ENCODE measurements at regions not wholly inside any gene's neighbourhood (a gene's known extent, or its start where the extent isn't known, plus 50 kb on each side); places are given as distances from the start of the nearest gene placed in this dataset.

GRCh38 chr7:15041226-15041625 lies 138.7 kb upstream of the DGKB start:
- H3K9me3 ChIP-seq (ENCODE audit: low read length): no peaks in the 10 kb centered on the region
- ChIA-PET CTCF (ENCODE audit: unreplicated experiment) (no interaction called here), POLR2A (no interaction called here)
- no peak overlapping the region for H2AFZ ChIP-seq (ENCODE audit: low read length)
- no peak overlapping the region for H3K4me2 ChIP-seq (ENCODE audit: low read length)
- BruUV-seq (replicated peaks): no TSS peak
- TF ChIP-seq CTCF (conservative IDR thresholded peaks at IDR 0.05; ENCODE audit: low read length) (no peak), EZH2phosphoT487 (IDR thresholded peaks at IDR 0.05; ENCODE audit: borderline replicate concordance, low read depth, low read length) (no peak)
- H3K27ac ChIP-seq (ENCODE audit: low read depth, low read length, poor library complexity, severe bottlenecking): no peak overlapping the region
- H3K4me1 ChIP-seq (ENCODE audit: insufficient read depth, low read length, poor library complexity, severe bottlenecking): no peaks in the 10 kb centered on the region
- H3K36me3 ChIP-seq (ENCODE audit: insufficient read depth, low read length): no peaks in the 10 kb centered on the region
- no peak overlapping the region for H3K4me3 ChIP-seq (ENCODE audit: low read depth, low read length, poor library complexity, severe bottlenecking)
- no peaks in the 10 kb centered on the region for H4K20me1 ChIP-seq (ENCODE audit: insufficient read depth, low read length)
- no peaks in the 10 kb centered on the region for H3K79me2 ChIP-seq (ENCODE audit: insufficient read depth, low read depth, low read length)
- no peak for DNase-seq (ENCODE audit: low spot score)
- H3K9me2 ChIP-seq (ENCODE audit: insufficient read depth, low read length): no peaks in the 10 kb centered on the region
- intact Hi-C loops (cut with micrococcal nuclease; ENCODE audit: unreplicated experiment): no loop called here

- no peak for DNase-seq (ENCODE audit: low spot score)
- no peak for TF ChIP-seq EZH2phosphoT487 (IDR thresholded peaks at IDR 0.05; ENCODE audit: borderline replicate concordance, low read depth, low read length)
- TF ChIP-seq CTCF (conservative IDR thresholded peaks at IDR 0.05; ENCODE audit: low read length): no peak
- H4K20me1 ChIP-seq (ENCODE audit: insufficient read depth, low read length): no peaks in the 10 kb centered on the region
- no peak overlapping the region for H3K4me3 ChIP-seq (ENCODE audit: low read depth, low read length, poor library complexity, severe bottlenecking)
- H3K79me2 ChIP-seq (ENCODE audit: insufficient read depth, low read depth, low read length): no peaks in the 10 kb centered on the region
- no peaks in the 10 kb centered on the region for H3K4me1 ChIP-seq (ENCODE audit: insufficient read depth, low read length, poor library complexity, severe bottlenecking)
- H3K27ac ChIP-seq (ENCODE audit: low read depth, low read length, poor library complexity, severe bottlenecking): no peak overlapping the region
- no peaks in the 10 kb centered on the region for H3K36me3 ChIP-seq (ENCODE audit: insufficient read depth, low read length)
- POLR2A ChIA-PET: interaction anchor here (0.6 kb wide), 1 partner anchor 1095 kb away, joined by 3 read pairs; no protein-coding TSS in a partner anchor
- H2AFZ ChIP-seq (ENCODE audit: low read length): no peak overlapping the region
- H3K9me2 ChIP-seq (ENCODE audit: insufficient read depth, low read length): no peaks in the 10 kb centered on the region
- no TSS peak for BruUV-seq (replicated peaks)
- H3K9me3 ChIP-seq (ENCODE audit: low read length): no peaks in the 10 kb centered on the region
- intact Hi-C loops (cut with micrococcal nuclease; ENCODE audit: unreplicated experiment): no loop called here
- CTCF ChIA-PET (ENCODE audit: unreplicated experiment): no interaction called here
- no peak overlapping the region for H3K4me2 ChIP-seq (ENCODE audit: low read length)
Measured at GRCh38 chr7:15035814-15036213, 133.3 kb upstream of the DGKB start.

GRCh38 chr7:15033039-15033438 lies 130.5 kb upstream of the DGKB start:
- no peaks in the 10 kb centered on the region for H3K9me2 ChIP-seq (ENCODE audit: insufficient read depth, low read length)
- BruUV-seq (replicated peaks): no TSS peak
- CTCF ChIA-PET (ENCODE audit: unreplicated experiment): no interaction called here
- no peak overlapping the region for H3K4me3 ChIP-seq (ENCODE audit: low read depth, low read length, poor library complexity, severe bottlenecking)
- H2AFZ ChIP-seq (ENCODE audit: low read length): no peak overlapping the region
- no peaks in the 10 kb centered on the region for H3K9me3 ChIP-seq (ENCODE audit: low read length)
- H4K20me1 ChIP-seq (ENCODE audit: insufficient read depth, low read length): no peaks in the 10 kb centered on the region
- H3K27ac ChIP-seq (ENCODE audit: low read depth, low read length, poor library complexity, severe bottlenecking): no peak overlapping the region
- no peak for DNase-seq (ENCODE audit: low spot score)
- intact Hi-C loops (cut with micrococcal nuclease; ENCODE audit: unreplicated experiment): no loop called here
- POLR2A ChIA-PET: no interaction called here
- no peak overlapping the region for H3K4me2 ChIP-seq (ENCODE audit: low read length)
- TF ChIP-seq CTCF (conservative IDR thresholded peaks at IDR 0.05; ENCODE audit: low read length) (no peak), EZH2phosphoT487 (IDR thresholded peaks at IDR 0.05; ENCODE audit: borderline replicate concordance, low read depth, low read length) (no peak)
- no peaks in the 10 kb centered on the region for H3K4me1 ChIP-seq (ENCODE audit: insufficient read depth, low read length, poor library complexity, severe bottlenecking)
- no peaks in the 10 kb centered on the region for H3K79me2 ChIP-seq (ENCODE audit: insufficient read depth, low read depth, low read length)
- H3K36me3 ChIP-seq (ENCODE audit: insufficient read depth, low read length): no peaks in the 10 kb centered on the region

All from OCI-LY7 (cell line).